GM19467 (cell line): ENCODE measurements at regions not wholly inside any gene's neighbourhood (a gene's known extent, or its start where the extent isn't known, plus 50 kb on each side); places are given as distances from the start of the nearest gene placed in this dataset.
A peak's percentile ranks its signal among the peaks of the same experiment; 100 is the strongest.
"Not testable (repeated sequence)": the region's sequence is repeated elsewhere in the genome, so short reads cannot be mapped to it uniquely, and the experiment has no call there.

Source experiments
- ATAC-seq: cut with Tn5 transposase; IDR thresholded peaks from one replicate; pipeline ENCODE4 v1.9.1; 2021; ENCODE audit warnings: mild to moderate bottlenecking, moderate library complexity; ENCODE audit not compliant: unreplicated experiment

DNA sequence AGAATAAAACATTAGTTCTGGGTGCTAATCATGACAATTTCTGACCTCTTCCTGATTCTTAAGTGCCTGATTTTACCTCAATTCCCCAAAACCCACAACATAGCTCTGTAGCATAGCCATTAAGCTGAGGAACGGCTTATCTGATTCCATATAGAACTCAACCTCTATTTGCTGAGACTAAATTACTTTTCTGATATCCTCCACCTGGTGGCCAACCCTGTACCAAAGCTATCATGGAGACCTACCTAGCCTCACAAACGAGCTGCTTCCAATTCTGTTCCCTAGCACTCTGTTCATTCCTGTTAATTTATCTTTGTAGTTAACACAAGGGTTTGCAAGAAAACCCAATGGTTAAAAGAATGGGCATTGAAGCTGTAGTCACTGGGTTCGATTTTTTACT lies 245.2 kb downstream of the PLOD2 start:
- no peak for ATAC-seq

DNA sequence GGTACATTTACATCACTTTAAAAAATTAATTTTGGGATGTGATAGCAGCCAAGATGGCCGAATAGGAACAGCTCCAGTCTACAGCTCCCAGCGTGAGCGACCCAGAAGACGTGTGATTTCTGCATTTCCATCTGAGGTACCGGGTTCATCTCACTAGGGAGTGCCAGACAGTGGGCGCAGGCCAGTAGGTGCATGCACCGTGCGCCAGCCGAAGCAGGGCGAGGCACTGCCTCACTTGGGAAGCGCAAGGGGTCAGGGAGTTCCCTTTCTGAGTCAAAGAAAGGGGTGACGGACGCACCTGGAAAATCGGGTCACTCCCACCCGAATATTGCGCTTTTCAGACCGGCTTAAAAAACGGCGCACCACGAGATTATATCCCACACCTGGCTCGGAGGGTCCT lies 233.2 kb downstream of the PLOD2 start:
- ATAC-seq = not testable (repeated sequence)

DNA sequence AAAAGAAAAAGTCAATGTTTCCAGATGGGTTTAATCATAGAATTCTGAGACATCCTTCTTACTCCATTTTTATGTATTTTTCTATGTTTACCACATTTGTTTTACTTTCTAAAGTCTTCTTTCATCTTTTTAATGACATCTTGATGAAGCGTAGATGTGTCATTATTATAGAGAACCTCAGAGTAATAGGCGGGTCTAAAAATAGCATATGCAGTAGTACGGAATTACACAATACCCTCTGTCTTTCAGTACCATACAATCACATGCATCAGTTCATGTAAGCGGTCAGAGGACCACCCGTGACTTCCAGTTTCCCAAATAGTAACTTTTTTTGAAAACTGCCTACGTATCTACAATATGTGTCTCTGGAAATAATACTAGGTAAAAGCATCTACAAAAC lies 224.0 kb downstream of the PLOD2 start:
- no peak for ATAC-seq

GRCh38 chr3:145939431-145939830 lies 221.6 kb downstream of the PLOD2 start:
- ATAC-seq = no peak

GRCh38 chr3:145942052-145942451 lies 218.9 kb downstream of the PLOD2 start:
- ATAC-seq = no peak

DNA sequence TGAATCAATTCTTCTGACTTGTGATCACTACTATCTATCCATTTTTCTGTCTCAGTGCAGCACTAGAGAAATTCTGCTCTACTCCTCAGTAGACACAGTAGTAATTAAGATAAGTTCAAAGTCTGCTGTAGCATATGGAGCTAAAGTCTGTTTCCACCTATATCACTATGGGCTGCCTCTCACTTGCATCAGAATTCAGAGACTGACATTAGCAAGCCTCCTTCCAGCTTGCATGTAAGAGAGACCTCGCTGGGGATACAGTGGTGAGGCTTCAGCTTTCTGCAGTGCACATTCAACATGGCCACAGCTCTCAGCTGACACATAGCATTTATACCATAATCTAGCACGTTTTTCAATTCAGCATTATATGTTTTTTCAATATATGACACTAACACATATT lies 217.0 kb downstream of the PLOD2 start:
- ATAC-seq = no peak

DNA sequence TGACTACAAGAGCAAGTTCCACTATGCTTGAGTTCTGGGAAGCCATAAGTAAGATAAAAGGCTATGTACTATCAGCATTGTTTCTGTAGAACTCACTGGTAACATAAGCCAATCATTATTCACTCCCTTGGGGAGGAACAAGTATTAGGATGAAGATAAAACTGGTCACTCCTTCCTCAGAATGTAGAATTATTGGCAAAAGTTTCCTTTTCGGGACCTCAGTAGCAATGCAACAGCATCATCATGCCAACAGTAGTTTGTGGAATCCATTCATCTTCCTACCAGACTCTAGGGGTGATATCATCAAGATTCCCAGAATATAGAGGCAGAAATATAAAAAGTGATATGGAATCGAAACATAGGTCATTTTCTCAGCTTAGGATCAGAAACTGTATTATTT lies 209.5 kb downstream of the PLOD2 start:
- ATAC-seq = no peak

DNA sequence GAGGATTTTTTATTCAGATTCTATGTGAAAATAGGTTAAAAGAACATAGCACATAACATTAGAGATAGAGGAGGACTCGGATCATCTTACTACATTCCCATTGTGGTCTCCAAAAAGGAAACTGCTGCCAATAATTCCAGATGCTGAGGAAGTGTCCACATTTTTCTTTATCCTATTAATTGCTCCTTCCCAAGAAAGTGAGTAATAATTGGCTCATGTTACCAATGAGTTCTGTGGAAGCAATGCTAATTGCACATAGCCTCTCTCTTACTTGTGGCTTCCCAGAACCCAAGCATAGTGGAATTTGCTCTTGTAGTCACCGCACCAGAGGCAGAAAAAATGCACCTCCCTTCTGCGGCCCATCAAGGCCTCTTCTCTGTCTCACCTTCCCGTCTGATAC lies 208.4 kb downstream of the PLOD2 start:
- no peak for ATAC-seq

DNA sequence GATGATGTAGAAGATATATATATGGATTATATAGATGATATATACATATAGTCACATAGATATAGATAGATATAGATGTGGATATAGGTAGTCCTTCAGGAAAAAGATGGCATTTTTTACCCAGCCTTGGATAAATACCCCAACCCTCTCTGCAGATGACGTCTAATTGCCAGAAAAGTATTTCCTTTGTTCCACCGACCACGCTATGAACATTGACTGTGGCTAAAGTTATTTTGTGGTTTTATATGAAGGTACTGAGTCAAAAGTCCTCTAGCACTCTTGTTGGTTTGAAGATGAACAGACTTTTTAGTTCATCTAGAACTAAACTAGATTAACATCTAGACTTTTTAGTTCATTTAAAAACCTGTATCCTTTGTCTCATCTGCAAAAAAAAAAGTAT lies 207.7 kb downstream of the PLOD2 start:
- no peak for ATAC-seq

DNA sequence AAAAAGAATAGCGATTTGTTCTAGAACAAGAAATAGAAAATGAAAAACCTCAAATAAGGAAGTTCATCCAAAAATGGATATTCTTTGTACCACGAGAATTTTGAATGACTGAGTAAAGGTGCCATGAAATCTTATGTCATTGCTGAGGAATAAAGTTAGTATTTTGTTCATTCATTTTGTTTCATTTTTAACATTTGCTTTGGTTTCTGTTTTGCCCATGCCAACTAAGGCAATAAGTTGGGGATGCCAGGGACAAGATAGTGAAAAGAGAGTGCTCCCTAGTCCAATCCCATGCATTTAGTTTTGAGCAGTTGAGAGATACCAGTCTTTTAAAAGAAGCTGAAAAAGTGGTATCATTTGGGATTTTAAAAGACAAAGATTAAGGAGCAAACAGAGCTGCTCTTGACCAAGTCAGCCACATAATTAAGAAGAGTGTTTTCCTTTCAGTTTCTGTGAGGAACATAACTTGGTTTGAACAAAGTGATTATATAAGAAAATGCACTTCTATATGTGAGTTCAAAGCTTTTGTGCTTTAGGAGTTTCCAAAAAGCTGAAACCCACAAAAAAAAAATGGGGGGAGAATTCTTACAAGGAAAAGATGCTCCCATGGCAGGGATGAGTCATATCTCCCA lies 201.4 kb downstream of the PLOD2 start:
- peak; percentile 44 for ATAC-seq

DNA sequence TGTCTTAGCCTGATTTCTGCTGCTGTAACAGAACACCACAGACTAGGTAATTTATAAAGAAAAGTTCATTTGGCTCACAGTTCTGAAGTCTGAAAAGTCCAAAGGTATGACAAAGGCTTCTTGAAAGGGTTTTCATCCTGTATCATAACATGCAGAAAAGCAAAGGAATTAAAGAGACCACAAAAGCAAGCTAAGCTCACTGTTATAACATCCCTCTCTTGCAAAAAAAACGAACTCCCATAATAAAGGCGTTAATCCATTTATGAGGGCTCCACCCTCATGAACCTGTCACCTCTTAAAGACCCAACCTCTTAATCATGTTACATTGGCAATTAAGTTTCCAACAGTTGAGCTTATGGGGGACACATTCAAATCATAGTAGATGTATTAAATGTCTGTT lies 197.9 kb downstream of the PLOD2 start:
- ATAC-seq = no peak

DNA sequence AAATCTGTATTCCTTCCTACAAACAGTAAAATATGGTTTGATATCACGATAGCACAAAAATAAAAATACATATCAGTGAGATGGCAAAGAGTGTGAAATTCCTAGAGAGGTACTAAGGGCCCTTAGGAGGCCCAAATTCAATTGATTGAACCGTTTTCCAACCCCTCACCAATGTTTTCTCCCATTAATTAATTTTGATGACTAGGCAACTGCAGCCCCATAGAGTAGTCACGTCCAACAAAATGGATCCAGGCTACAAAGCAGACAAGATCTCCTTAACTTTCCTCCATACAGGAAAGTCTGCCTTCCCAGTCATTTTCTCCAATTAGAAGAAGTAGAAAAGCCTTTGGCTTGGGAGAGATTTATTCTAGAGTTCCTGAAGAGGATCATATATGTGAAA lies 193.9 kb downstream of the PLOD2 start:
- no peak for ATAC-seq

DNA sequence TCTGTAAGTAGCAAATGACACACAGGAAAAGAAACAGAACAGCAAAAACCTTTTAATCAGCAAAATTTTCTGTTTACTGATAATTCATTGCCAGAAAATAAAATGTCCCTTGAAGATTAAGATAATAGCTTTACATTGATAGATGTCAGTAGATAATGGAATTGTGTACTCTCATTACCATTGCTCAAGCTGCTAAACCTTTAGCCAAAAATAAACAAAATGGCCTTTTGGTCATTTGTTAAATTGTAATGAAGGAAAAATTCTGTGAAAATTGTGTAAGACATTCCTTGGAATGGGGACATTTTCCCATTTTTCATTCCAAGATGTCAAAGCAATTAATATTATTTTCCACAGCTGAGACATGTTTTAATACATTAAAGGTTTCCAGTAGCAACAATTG lies 189.8 kb downstream of the PLOD2 start:
- no peak for ATAC-seq

DNA sequence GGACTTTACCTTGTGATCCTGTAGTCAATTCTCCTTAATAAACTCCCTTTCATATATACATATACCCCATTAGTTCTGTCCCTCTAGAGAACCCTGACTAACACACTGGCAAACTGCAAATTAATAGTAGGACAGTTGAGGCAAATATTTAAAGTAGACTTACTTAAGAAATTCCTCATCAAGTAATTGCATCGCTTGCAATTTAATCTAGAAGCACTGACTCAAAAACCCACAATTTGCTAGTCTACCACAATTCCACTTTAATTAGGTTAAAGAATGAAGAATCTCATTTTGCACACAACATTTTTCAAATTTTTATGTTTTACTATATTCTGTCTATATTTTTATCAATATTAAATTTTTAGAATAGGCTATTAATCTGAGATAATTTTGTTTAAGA lies 188.1 kb downstream of the PLOD2 start:
- no peak for ATAC-seq

DNA sequence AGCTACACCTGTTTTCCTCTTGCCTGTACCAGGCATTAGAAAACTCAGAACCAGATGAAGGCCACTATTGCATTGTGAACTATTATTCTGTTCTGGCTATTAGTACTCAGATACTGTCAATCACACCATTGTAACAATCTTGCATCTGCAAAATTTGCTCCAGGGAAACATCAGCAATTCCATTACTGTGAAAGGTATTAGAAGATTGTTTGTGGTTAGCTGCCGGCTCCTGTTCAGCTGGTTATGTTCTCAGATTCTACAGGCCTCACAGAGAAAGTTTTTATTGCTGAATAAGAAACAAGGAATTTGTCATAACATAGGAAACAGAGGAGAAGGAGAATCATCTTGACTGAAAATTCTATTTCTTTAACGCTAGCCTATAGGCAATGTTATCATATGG lies 179.9 kb downstream of the PLOD2 start:
- ATAC-seq = no peak

GRCh38 chr3:145983101-145983500 lies 177.9 kb downstream of the PLOD2 start:
- ATAC-seq = no peak
